HG02798 (cell line): ENCODE measurements at regions not wholly inside any gene's neighbourhood (a gene's known extent, or its start where the extent isn't known, plus 50 kb on each side); places are given as distances from the start of the nearest gene placed in this dataset.
"Not testable (repeated sequence)": the region's sequence is repeated elsewhere in the genome, so short reads cannot be mapped to it uniquely, and the experiment has no call there.

Source experiments
- ATAC-seq: cut with Tn5 transposase; IDR thresholded peaks from one replicate; pipeline ENCODE4 v1.9.1; 2021; ENCODE audit warnings: mild to moderate bottlenecking; ENCODE audit not compliant: unreplicated experiment, poor library complexity

DNA sequence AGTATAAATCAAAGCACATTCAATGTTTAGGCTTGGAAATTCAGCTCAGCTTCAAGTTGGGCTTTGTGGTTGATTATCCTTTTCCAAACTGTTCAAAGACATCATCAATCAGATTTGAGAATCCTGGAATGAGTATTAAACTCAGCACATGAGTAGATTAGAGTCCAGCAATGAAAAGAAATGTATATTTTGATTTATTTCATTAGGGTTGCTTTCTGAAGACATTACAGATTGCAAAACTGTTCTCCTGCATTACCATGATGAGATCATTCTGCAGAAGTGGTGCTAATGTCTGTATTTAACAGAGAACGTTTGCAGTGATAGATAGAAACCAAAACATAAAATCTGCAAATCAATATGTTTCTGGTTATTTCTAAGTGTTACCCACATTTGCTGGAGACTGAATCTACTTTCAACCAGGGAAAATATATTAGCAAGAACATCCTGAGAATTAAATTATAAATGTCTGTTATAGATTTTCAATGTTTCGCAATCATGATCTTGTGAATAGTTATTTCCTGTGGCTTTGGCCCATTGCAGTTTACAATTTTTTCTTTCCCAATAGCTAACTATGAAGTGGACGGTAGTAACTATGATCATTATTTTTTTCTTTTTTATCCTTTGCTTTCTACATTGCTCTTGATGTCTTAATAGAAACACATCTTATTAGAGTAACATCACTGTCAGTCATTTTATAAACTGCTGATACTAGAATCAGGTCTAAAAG, 1125.7 kb upstream of the GOT2 start:
- ATAC-seq: no peak

DNA sequence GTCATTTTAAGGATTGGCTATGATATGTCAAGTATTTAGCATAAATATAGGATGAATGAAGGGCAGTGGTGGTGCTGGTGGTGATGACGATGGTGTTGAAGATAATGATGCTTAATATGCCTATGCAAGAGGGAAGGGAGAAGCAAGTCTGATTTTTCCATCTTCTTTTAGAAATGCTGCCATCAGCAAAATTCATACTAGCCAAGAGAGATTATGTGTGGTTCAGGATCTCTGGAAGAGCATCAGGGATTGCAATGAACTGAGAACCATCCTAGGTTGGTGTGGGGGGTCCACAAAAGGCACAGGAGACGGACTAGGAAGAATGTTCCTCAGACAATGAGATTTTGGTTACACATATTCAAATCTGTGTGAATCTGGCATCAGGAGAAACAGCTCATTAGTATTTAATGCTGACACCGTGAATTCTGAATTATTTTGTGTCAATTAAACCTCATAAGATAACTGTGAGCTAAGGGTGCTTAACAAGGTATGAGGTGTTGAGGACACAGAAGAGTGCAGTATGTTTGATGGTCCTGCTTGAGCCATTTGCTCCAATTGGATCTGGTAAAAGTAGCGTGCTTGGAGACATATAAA, 1120.8 kb upstream of the GOT2 start:
- no peak for ATAC-seq

DNA sequence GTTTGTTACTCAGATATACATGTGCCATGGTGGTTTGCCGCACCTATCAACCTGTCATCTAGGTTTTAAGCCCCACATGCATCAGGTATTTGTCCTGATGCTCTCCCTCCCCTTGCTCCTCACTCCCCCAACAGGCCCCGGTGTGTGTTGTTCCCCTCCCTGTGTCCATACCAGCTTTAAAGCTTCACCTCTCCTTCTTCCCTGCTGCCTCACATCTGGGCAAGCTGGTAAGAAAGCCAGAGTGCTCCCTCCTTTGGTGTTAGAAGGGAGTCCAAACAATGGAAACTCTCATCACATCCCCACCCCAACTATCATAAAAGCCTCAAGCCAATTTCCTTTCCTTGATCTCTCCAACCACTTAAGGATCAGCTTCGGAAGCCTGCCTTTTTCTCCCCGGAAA, 1115.6 kb upstream of the GOT2 start:
- no peak for ATAC-seq

DNA sequence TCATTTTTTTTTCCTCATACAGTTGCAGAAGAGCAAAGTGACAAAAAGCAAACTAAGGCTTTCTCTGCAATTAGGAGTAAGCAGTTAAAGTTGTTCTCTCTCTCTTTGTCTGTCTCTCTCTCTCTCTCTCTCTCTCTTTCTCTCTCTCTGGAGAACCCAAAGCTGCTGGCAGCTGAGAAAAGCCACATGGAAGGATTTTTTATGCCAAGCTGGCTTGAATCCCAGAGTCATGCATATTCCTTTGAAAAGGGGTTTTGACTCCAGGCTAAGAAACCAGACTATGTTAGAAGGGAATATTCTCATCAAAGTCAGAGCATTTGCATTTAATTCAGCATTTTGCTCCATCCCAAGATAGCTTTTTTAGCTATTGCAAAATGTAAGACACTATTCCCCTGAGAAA, 1114.2 kb upstream of the GOT2 start:
- no peak for ATAC-seq

DNA sequence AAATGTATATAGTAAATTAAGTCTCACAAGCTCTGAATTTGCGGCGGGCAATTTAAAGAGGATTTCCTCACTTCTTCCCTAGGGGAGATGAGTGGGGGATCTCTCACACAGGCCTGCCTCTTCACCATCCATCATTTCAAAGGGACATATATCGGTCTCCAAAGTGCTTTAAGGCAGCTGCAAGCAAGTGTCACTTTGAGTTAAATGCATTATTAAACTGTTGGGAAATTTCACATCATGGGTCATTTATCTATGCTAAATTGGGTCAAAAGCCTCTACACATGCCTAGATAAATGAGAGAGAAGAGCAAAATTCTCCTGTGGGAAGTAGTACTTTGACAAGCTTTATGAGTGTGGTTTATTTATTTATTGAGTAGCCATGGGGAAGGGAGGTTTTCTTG, 1106.1 kb upstream of the GOT2 start:
- no peak for ATAC-seq

DNA sequence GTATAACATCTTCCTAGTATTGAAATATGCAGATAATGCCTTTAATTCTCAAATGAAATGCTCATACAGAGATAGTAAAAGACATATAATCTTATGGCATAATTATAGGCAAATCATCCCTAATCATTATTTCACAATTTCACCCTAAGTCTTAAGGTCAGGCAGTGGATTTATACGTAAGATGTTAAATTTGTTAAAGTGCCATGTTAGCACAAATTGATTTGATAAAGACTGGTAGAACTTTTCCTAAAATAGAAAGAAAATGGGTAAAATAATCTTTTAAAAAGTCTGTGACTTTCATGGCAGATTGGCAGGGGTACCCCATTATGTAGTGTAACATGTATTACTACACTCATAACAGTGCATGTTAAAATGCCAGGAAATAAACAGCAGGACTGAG, 1092.7 kb upstream of the GOT2 start:
- ATAC-seq: no peak

DNA sequence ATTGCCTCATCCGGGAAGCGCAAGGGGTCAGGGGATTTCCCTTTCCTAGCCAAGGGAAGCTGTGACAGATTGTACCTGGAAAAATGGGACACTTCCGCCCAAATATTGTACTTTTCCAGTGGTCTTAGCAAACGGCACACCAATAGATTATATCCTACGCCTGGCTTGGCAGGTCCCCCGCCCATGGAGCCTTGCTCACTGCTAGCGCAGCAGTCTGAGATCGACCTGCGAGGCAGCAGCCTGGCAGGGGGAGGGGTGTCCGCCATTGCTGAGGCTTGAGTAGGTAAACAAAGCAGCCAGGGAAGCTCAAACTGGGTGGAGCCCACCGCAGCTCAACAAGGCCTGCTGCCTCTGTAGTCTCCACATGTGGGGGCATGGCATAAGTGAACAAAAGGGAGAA, 1075.4 kb upstream of the GOT2 start:
- ATAC-seq: not testable (repeated sequence)

DNA sequence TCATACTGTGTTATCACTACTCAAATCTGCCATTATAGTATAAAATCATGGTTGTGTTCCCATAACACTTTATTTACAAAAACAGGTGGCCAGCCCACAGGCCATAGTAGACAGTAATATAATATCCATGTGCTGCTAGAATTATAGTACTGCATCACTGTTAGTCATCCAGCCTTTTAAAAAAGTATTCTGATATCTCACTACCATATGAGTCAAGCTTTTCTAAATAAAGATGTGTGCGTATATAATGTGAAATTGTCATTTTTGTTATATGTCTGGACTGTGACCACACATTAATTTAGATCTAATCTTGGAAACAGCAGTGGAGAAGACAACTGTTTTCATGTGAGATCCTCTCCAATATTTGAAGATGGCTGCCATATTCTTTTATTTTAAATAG, 1049.1 kb upstream of the GOT2 start:
- ATAC-seq: no peak

DNA sequence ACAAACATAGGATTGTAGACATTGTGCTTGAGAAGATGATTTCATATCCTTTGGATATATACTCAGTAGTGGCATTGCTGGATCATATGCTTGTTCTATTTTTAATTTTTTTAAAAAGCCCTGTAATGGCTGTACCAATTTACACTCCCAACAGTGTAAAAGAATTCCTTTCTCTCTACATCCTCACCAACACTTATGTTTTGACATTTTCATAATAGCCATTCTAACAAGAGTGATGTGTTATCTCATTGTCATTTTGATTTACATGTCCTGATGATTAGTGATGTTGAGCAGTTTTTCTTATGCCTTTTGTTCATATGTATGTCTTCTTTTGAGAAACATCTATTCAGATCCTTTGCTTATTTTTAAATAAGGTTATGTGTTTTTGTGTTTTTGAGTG, 1039.2 kb upstream of the GOT2 start:
- ATAC-seq: no peak

DNA sequence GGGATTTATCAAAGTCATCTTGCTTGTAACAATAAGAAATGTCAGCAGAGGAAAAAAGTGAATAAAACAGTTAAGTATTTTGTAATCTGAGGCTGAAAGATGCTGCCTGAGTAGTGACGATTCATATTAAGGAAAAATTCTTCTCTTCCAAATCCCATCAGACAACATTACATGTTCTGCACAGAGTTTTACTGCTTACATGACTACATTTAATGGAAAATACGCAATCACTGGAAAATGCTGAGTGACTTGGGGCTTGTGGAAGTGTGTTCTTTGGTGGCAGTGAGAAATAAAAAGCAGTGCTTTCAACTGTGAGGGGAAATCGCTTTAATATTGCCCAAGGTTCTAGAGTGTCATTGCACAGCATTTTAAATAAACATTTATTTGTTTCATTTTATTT, 1025.2 kb upstream of the GOT2 start:
- ATAC-seq: no peak

DNA sequence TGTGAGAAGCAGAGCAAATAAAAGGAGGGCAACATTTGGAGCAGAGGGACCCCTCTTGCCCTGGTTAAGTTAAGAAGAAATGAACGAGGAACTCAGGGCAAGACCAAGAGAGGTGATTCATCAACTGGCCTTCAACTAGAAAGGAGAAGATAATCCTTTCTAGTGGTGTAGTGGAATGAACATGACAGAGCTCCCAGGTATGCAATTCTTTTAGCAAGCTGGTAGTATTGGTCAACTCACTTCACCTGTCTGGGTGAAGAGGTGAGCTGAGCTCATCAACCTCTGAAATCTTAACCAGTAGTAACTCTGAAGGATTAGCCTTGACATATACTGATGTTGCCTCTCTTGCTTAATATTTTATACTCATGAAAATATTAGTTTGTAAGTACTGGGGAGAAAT, 1024.7 kb upstream of the GOT2 start:
- no peak for ATAC-seq

DNA sequence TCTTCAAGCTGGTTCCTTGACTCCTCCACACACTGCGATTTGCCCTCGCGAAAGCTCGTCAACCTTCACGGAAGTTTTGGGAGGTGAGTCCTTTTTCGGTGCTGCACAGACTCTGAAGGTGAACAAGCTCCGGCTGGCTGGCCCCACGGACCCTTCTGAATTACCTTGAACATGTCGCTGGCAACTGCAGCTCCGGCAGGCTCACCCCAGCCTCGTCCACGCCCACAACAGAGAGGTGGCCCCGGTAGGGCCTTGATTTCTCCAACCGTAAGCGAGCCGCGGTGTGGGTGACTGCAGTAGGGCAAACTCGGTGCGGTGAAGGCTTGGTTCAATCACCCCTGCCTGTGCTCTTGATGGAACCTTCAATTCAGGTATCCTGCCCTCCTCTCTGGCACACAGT, 1020.7 kb upstream of the GOT2 start:
- no peak for ATAC-seq

DNA sequence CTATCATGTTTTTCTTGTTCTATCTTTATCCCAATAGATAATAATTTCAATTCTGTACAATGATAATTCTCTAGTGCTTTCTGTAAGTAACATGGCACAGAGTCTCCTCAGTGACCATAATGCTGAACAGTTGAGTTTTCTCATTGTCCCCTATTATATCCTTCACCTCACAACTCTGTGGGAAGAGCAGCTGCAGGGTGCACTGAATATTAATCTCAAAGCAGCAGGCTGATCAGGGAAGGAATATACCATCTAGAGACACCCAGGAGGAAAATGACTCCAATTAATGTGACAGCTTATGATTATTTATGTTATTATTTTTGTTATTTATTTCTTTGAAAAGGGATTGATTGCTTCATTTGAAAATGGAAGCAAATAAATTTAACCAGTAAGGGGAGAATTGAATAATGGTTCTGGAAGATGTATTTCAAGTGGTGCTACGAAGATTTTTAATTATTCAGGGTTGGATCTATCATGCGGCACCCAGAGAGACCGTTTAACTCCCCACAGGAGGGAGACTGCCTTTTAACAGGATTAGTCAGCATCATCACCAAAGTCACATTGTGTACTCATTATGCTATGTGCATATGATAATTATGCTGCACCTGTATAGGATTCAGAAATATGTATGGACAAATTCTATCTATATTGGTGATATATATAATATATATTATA, 1015.7 kb upstream of the GOT2 start:
- ATAC-seq: no peak

DNA sequence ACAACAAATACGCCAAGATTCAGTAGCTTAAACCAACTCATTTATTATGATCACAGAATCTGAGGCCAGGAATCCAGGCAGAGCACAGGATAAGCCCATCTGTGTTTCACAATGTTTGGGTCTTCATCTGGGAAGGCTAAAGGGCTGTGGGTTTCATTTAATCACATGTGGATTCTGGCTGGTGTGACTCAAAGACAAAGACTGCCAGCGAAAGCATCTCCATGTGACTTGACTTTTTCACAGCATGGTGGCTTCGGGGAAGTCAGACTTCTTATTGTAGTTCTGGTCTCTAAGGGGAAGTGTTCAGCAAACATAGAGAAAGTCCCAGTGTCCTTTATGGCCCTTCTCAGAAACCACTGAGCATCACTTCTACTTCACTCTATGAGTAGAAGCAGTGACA, 1014.4 kb upstream of the GOT2 start:
- ATAC-seq: no peak

DNA sequence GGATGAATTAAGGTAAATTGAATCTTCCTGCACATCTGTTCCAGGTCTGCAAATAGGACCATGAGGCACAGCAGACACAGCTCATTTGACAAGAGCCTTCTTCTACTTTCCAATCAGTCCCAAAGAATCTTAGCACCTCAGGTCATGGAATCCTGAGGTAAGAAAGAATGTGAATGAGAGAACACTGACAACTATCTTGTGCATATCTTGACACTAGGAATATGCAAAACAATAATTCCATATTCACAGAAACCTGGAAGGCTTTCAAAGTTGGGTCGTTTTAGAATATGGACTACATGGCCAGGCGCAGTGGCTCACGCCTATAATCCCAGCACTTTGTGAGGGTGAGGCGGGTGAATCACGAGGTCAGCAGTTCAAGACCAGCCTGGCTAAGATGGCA, 1009.4 kb upstream of the GOT2 start:
- ATAC-seq: no peak

DNA sequence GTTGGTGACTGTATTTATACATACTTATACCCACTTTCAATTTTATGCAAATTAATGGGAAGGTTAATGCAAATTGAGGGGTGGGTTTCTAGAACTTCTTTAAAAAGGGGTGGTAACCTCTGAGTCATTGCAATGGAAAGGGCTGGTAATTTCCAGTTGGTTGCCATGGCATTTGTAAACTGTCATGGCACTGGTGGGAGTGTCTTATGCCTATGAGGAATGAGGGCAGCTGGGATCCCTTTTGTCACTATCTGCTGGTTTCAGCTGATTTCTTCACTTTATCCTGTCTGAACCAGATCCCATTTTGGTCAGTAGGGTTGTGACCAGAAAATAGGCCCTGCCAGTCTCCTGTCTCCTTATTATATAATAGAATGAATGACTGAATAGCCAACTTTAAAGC, 1006.7 kb upstream of the GOT2 start:
- ATAC-seq: no peak

DNA sequence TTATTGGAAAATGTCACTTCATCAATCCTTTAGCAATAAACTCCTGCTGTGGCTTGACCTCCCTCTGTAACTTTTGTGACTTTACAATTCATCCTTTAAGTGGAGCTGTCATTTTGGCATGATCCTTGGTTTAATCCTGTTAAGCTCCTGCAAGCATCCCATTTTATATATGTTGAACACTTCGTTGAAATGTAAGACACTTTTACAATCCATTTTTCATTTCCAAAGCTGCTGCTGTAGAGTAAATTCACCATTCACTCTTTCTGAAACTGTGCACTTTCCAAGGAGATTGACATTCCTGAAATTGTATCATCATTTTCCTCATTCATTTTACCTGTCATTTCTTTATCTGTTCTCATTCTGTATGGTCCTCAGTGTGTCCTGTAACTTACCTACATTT, 1003.2 kb upstream of the GOT2 start:
- no peak for ATAC-seq

DNA sequence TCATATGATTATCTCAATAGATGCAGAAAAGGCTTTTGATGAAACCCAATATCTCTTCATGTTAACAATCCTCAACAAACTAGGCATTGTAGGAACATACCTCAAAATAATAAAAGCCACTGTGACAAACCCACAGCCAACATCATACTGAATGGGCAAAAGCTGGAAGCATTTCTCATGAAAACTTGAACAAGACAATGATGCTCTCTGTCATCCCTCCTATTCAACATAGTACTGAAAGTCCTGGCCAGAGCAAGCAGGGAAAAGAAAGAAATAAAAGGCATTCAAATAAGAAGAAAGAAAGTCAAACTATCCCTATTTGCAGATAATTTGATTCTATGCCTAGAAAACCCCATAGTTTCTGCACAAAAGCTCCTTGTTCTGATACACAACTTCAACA, 999.2 kb upstream of the GOT2 start:
- no peak for ATAC-seq

DNA sequence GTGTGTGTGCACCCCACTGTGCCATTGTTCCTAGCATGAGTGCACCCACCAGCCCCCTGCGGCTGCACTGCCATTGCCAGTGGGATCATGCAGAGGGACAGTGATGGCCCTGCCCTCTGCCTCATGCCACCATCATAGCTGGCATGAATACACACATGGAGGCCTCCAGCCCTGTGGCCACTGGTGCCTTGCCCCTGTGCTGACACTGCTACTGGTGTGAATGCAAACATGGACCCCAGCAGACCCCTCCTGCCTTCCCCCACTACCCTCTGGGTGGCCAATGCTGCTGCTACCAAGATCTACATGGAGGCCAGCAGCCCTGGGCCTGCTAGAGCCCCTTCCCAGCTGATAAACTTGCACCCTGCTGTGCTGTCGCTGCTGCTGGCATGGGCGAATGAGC, 995.5 kb upstream of the GOT2 start:
- ATAC-seq: no peak

DNA sequence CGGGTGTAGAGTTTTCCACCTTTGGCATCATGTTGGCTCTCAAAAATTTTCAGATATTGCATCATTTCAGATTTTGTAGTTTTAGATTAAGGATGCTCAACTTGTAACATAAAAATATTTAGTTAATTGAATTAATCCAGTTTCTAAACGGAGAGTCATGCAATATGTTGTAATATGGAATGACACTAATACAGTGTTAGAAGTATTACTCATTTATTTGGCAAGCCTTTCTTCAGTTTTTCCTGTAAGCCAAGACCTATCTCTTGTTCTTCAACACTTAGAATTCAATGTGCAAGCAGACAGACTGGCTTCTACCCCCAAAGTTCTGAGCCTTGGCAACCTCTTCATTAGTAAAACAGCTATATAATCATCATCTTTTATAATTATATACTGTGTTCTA, 985.0 kb upstream of the GOT2 start:
- no peak for ATAC-seq

DNA sequence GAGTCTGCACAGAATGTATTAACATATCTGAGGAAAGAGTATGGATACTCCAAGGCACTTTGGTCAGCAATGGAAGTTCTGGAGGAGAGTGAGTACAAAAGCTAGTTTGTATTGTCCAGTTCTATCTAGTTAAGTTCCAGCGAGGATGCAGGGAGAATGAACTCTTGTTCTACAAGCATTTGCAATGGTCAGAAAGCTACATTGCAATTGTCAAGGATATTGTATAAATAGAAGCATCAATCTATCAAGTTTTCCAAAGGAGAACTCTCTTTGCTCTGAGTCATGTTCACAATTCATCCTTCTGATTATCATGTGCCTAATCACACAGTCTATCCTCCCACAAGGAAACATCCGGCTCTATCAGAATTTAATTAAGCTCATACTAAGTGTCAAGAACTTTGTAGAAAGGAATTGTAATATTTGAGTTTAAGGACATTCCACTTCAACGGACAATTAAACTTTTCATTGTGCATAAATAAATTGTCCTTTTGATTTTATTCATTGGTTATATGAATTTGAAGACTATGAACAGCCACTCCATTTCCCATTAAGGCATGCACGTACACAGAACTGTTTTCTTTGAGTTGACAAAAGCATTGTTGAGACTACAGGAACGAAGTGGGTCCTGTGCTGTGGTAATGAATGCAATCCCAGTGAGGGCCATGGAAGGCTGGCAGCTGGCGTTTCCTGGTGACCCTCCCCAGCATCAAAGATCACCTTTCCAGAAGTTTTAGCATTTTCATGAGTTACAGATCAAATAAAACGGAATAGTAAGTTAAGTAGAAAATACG, 973.5 kb upstream of the GOT2 start:
- no peak for ATAC-seq
